ENCODE measurements at regions not wholly inside any gene's neighbourhood (a gene's known extent, or its start where the extent isn't known, plus 50 kb on each side); places are given as distances from the start of the nearest gene placed in this dataset.

- WGBS (ENCODE audit: extremely low coverage, insufficient read length, low lambda C conversion rate), result no CpG with 5 or more reads among the region's 10 CpGs
- Mint-ChIP-seq H3K4me3 (no peak overlapping the region), H3K36me3 (ENCODE audit: insufficient read depth in 1 of 3, low read depth in 3 of 3) (no peaks in the 10 kb centered on the region), H3K4me1 (no peaks in the 10 kb centered on the region), H3K27ac (no peak overlapping the region), H3K9me3 (no peaks in the 10 kb centered on the region), H3K27me3 (ENCODE audit: low read depth) (no peaks in the 10 kb centered on the region)
- Histone ChIP-seq H3K4me2 (ENCODE audit: insufficient read depth, insufficient read length, low read length) (no peak overlapping the region), H2AFZ (ENCODE audit: low read length) (no peak overlapping the region), H3K79me1 (ENCODE audit: insufficient read depth, low read depth, low read length, poor library complexity, severe bottlenecking) (no peaks in the 10 kb centered on the region), H3K27me3 (ENCODE audit: insufficient read depth, low read length) (no peaks in the 10 kb centered on the region), H3K56ac (ENCODE audit: insufficient read length, low read depth, low read length) (no peak overlapping the region), H2BK120ac (ENCODE audit: low read depth, low read length, poor library complexity, severe bottlenecking) (no peak overlapping the region), H4K8ac (replicated peaks; ENCODE audit: insufficient read length, low read depth, low read length) (no peak overlapping the region), H3K9me3 (ENCODE audit: control insufficient read depth, low read depth, low read length) (no peaks in the 10 kb centered on the region), H2AK5ac (ENCODE audit: insufficient read length, low read length) (no peak overlapping the region), H3K9ac (ENCODE audit: extremely low read depth, insufficient read length, low read length) (no peak overlapping the region), H3K4ac (ENCODE audit: low read depth, low read length) (no peak overlapping the region), H3K79me2 (ENCODE audit: insufficient read depth, low read length) (no peaks in the 10 kb centered on the region), H3K4me1 (ENCODE audit: insufficient read depth, low read length) (no peaks in the 10 kb centered on the region), H2BK12ac (ENCODE audit: insufficient read length, low read depth, low read length) (no peak overlapping the region), H4K91ac (ENCODE audit: insufficient read length, low read depth, low read length) (no peak overlapping the region), H3K18ac (ENCODE audit: insufficient read length, low read depth, low read length) (no peak overlapping the region), H2BK15ac (ENCODE audit: low read depth, low read length) (no peak overlapping the region), H3K14ac (ENCODE audit: insufficient read depth, low read length) (no peak overlapping the region), H4K20me1 (ENCODE audit: control insufficient read depth, insufficient read depth, insufficient read length) (no peaks in the 10 kb centered on the region), H3K27ac (ENCODE audit: insufficient read length, low read depth, low read length) (no peak overlapping the region), H3T11ph (ENCODE audit: low read length) (no peak overlapping the region), H2BK5ac (ENCODE audit: insufficient read length, low read length) (no peak overlapping the region), H3K23ac (ENCODE audit: insufficient read length, low read depth, low read length) (no peak overlapping the region), H4K5ac (ENCODE audit: insufficient read length, low read depth, low read length) (no peak overlapping the region), H3K23me2 (ENCODE audit: insufficient read length, low read depth, low read length, poor library complexity, severe bottlenecking) (no peaks in the 10 kb centered on the region), H2BK20ac (ENCODE audit: low read depth, low read length, poor library complexity, severe bottlenecking) (no peak overlapping the region)
- DNase-seq, result no peak
- TF ChIP-seq, protein P1, sequence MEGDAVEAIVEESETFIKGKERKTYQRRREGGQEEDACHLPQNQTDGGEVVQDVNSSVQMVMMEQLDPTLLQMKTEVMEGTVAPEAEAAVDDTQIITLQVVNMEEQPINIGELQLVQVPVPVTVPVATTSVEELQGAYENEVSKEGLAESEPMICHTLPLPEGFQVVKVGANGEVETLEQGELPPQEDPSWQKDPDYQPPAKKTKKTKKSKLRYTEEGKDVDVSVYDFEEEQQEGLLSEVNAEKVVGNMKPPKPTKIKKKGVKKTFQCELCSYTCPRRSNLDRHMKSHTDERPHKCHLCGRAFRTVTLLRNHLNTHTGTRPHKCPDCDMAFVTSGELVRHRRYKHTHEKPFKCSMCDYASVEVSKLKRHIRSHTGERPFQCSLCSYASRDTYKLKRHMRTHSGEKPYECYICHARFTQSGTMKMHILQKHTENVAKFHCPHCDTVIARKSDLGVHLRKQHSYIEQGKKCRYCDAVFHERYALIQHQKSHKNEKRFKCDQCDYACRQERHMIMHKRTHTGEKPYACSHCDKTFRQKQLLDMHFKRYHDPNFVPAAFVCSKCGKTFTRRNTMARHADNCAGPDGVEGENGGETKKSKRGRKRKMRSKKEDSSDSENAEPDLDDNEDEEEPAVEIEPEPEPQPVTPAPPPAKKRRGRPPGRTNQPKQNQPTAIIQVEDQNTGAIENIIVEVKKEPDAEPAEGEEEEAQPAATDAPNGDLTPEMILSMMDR (conservative IDR thresholded peaks at IDR 0.05), result no peak
Measured at GRCh38 chr5:30878296-30878695, 315.2 kb upstream of the CDH6 start.

All from H9 (cell line).